OCI-LY3 (cell line): ENCODE measurements at regions not wholly inside any gene's neighbourhood (a gene's known extent, or its start where the extent isn't known, plus 50 kb on each side); places are given as distances from the start of the nearest gene placed in this dataset.

Experiments used
- EZH2phosphoT487 ChIP-seq: fragments of 200-600 bp; shearing (Covaris generic); IDR thresholded peaks from 2 replicates; pipeline ENCODE4 v1.6.1; 2018; ENCODE audit warnings: antibody characterized with exemption, mixed run types, low read depth
- TF ChIP-seq, protein P1 (sequence below): fragments of 200-600, 300-600 bp; sonication (generic); IDR thresholded peaks from 2 replicates; pipeline ENCODE4 v1.5.1; 2014; ENCODE audit warnings: antibody characterized with exemption, low read length, low read depth

DNA sequence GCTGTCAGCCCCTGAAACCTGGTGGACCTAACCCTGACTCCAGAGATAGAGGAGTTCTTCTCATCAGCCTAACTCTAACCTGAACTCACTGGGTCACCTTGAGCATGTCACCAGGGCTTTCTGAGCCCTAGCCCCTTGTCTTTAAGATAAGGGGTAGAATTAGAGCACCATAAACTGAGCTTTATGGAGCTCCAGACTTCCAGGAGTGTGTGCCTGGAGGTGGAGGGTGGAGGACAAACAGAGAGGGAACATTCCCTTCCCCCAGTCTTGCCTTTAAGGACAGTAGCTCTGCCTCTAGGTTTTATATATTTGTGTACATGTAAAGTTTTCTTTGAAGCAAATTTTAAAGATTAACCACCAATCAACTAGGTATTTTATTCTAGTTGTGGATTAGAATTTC is 83.9 kb upstream of the PACRGL start:
- TF ChIP-seq, protein P1, sequence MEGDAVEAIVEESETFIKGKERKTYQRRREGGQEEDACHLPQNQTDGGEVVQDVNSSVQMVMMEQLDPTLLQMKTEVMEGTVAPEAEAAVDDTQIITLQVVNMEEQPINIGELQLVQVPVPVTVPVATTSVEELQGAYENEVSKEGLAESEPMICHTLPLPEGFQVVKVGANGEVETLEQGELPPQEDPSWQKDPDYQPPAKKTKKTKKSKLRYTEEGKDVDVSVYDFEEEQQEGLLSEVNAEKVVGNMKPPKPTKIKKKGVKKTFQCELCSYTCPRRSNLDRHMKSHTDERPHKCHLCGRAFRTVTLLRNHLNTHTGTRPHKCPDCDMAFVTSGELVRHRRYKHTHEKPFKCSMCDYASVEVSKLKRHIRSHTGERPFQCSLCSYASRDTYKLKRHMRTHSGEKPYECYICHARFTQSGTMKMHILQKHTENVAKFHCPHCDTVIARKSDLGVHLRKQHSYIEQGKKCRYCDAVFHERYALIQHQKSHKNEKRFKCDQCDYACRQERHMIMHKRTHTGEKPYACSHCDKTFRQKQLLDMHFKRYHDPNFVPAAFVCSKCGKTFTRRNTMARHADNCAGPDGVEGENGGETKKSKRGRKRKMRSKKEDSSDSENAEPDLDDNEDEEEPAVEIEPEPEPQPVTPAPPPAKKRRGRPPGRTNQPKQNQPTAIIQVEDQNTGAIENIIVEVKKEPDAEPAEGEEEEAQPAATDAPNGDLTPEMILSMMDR = no peak
- TF ChIP-seq EZH2phosphoT487 = no peak
